Stimulated activated CD4-positive, alpha-beta T cell treated with anti-CD3 and anti-CD28 coated beads, Interleukin-15, amount 100 ng/mL, for 1 hour (primary cell): ENCODE measurements at regions not wholly inside any gene's neighbourhood (a gene's known extent, or its start where the extent isn't known, plus 50 kb on each side); places are given as distances from the start of the nearest gene placed in this dataset.

Experiments
- DNase-seq, 2 donors: peaks; one replicate each; pipeline ENCODE4 v3.0.0-alpha.2; 2020; ENCODE audit warnings: low read depth in 1 of 2, low spot score in 1 of 2

DNA sequence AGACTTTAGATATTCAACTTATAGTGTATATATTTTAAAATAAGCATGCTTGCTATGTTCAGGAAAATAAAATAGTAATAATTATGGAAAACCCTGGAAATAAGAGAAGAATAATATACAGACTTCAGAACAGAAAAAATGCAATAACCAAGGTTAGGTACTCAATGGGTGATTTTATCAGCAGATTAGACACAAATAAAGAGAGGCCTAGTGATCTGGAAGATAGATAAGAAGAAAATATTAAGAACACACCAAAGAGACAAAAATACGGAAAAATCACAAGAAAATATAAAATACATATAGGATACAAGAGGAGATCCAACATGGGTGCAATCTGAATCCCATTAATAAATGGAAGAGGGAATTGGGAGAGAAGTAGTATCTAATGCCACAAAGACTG lies 1348.5 kb upstream of the WWC1 start:
- no peak for DNase-seq

DNA sequence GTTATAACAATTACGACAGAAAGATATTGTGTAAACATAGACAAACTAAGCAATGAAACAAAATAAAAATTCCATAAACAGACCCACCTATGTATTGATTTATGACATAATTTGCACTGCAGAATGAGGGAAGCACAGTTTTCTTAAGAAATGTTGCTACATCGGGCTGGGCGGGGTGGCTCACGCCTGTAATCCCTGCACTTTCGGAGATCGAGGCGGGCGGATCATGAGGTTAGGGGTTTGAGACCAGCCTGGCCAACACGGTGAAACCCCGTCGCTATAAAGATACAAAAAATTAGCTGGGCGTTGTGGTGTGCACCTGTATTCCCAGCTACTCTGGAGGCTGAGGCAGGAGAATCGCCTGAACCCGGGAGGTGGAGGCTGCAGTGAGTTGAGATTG lies 1344.4 kb upstream of the WWC1 start:
- DNase-seq: no peak

DNA sequence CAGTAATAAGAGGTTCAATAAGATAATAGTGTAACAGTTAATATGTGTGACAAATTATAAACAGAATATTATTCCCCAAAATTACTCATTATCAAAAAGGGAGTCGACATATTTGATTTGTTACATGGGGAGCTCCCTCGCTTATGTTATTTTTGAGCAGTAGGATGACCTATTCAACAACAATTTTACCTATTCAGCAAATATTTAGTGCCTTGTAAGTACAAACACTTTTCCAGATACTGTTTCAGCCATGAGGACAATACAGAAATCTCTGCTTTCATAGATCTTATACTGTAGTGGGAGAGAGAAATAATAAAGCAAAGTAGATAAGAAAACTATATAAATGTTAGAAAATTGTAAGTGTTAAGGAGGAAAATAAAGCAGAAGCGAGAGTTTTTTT lies 1342.8 kb upstream of the WWC1 start:
- DNase-seq: no peak

GRCh38 chr5:166952048-166952447 lies 1339.4 kb upstream of the WWC1 start:
- DNase-seq: no peak

DNA sequence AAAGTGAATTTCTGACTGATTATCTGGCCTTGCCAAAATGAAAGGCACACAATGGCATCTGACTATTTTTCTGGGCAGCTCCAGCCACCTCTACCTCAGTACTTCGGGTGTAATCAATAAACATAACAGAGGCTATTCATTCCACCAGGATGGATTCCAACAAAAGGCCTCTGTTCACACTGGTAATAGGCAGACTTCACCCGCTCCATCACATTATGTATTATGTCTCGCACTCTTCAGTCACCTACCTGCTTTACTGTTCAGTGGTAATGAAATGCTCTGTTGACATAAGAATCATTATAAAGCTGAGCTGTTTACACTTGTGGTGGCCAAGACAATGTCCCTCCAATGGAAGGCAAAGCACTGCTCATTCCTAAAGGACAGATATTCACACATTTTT lies 1333.7 kb upstream of the WWC1 start:
- DNase-seq: no peak

GRCh38 chr5:166959766-166960165 lies 1331.7 kb upstream of the WWC1 start:
- no peak for DNase-seq

GRCh38 chr5:166961028-166961427 lies 1330.4 kb upstream of the WWC1 start:
- no peak for DNase-seq

DNA sequence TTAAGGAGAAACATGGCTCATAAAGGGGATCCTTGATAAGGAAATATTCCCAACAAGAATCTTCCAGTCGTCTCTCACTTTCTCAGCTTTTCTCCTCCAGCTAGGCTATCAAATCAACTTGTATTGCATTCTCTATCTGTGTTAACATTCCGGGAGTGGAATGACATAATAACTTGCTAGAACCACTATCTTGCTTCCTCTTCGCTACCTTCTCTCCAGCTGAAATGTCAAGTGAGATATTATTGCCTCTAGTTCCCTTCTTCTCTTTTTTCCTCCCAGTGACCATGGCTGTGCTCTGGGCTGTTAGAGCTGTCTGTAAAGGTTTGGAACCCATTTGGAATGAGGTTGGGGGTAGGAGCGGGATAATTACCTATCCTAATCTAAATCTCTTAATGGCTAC lies 1329.5 kb upstream of the WWC1 start:
- no peak for DNase-seq

DNA sequence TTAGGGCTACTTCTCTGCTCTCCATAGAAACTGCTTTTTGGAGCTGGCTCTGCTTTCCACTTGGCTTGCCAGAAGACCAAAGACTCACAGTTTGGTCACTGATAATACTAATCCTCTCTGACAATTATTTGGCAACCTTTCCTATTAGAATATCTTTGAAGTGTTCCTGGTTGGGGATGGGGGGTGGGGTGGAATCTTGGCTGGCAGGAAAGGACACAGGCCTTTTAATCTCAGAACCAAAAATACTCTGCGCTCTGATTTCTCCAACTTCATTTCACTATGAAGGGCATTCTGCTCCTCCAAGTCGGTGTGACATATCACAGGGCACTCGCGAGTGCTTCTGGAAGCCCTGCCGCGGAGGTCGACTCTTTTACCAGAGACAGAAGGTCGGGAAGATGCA lies 1329.0 kb upstream of the WWC1 start:
- DNase-seq: no peak

GRCh38 chr5:166963596-166963995 lies 1327.8 kb upstream of the WWC1 start:
- DNase-seq: no peak

DNA sequence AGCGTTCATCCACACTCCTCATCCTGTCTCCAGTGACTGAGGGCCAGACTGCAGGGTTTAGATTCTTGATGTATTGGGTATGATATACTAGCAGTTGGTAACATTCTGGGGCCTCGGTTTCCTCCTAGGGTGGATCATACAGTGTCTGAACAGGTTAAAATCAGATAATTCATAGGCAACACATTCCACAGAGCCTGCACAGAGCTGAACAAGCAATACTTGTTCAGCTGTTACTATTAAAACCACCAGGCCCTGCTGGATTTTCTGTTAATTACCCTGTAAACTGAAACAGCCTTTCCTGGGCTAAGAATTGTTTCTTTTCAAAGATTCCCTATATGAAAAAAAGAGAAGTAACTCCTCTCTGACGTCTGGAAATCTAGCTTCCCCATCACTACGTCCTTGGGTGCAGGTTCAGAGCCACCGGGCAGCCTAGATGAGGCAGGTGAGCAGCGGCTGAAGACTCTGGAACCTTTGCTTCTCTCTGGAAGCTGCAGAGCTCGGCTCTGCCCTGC lies 1313.5 kb upstream of the WWC1 start:
- DNase-seq: no peak

DNA sequence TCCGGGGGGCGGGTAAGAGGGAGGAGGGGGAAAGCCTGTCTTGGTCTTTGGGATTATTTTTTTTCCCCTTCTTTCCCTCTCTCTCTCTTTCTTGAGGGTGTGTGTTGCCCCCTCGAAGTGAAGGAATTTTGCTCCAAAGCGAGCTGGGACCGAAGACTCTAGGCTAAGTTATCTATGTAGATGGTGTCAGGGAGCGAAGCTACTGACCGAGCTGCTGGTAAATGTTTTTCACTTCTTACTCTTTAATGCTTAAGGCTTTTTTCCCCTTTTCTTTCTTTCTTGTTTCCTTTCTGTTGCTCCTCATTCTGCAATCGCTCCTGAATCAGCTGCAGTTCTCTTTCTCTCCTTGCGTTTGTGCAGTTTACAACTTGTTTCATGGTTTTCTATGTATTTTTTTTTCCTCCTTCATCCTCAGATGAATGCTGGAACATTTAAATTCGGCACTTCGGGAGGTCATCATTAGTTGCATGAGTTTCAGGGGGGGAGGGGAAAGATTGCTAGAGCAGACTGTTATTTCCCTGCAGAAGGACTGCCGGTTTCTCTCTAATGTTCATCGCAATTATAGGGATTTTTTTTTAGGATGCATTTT lies 1312.0 kb upstream of the WWC1 start:
- no peak for DNase-seq

GRCh38 chr5:166980666-166981065 lies 1310.8 kb upstream of the WWC1 start:
- no peak for DNase-seq

GRCh38 chr5:166982226-166982625 lies 1309.2 kb upstream of the WWC1 start:
- no peak for DNase-seq

DNA sequence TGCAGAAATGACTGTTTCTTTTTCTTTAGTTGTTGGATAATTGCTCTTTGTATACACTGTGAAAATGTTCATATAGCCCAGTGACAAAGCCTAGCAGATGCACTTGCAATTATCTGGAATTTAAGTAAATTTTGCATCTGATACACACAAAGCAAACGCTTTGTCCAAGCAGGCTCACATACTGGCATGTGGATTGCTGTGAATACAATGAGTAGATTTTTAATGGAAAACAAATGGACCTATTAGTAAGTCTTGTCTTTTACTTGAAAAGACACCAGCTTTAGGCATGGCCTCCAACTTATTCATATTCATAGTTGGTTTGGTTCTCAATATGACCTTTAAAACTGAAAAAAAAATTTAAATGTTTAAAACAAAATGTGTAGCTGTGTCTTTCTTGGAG lies 1299.8 kb upstream of the WWC1 start:
- DNase-seq: no peak

GRCh38 chr5:166992108-166992507 lies 1299.3 kb upstream of the WWC1 start:
- DNase-seq: no peak

DNA sequence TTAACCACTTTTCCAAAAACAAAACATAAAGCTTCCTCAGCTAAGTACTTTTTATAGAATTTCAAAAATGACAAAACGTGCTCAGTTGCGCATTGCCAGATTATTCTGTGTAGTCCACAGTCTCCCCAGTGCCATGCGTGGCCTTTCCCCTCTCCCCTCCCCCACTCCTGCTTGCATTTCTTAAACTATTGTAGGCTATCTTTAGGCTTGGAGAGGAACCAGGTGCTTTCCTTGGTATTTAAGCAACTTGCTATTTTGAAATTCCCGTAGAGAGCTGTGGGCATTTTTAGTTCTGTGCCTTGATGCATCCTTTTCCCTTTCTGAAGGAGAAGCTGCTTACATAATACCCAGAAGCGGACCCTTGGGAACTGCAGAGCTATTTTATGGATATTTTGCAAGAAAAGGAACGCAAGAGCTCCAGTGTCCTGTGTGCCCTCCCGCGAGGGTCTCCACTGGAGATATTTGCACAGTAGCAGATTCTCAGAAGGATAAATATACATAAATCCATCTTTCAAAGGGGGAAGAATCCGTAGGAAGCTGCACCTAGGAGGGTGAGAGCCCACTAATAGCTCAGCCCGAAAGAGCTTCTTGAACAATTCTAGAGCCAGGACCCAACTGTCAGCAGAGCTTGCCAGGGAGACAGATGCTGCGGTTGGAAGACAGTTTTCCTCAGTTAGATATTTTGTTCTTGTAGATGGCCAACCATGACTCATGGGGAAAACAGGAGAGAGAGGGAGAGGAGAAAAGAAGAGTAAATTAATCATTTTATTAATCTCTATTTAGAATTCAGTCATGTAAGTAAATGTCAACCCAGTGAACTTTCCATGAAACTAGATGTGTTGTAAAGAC lies 1298.3 kb upstream of the WWC1 start:
- DNase-seq: no peak

GRCh38 chr5:166994226-166994625 lies 1297.2 kb upstream of the WWC1 start:
- no peak for DNase-seq

DNA sequence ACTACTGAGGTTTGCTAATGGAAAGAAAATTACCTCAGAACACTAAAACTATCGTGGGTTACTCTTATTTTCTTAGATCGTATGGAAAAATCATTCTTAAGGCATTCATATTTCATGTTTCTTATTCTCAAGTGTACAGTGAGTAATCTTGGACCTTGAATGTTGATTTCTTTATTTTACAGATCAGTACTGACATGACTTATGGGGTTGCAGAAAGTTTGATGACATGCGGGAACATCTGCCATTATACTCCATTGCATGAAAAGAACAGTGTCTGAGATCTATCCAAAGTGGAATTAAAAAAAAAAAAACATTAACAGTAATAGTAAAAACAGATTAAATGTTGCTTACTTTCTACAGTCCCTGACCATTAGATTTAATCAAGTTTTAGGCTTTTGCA lies 1290.2 kb upstream of the WWC1 start:
- no peak for DNase-seq

DNA sequence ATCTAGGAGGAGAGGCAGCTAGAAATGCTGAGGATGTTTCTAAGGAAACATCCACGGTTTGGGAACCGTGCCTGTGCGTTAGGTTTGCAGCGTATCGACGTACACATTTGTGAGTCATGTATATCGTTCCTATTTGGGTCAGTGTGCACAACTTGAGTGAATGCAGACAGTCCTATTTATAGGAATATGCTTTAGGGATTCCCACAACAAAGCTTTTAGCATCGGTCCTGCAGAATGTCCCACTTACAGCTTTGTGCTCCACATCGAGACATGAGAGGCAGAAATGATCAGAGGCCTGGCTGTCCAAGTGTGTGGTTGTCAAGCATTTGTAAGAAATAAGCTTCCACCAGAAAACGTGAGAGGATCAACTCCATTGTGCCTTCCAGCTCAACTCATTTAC lies 1282.7 kb upstream of the WWC1 start:
- no peak for DNase-seq

- DNase-seq: no peak
These were observed 1280.2 kb upstream of the WWC1 start for GRCh38 chr5:167011196-167011595.

DNA sequence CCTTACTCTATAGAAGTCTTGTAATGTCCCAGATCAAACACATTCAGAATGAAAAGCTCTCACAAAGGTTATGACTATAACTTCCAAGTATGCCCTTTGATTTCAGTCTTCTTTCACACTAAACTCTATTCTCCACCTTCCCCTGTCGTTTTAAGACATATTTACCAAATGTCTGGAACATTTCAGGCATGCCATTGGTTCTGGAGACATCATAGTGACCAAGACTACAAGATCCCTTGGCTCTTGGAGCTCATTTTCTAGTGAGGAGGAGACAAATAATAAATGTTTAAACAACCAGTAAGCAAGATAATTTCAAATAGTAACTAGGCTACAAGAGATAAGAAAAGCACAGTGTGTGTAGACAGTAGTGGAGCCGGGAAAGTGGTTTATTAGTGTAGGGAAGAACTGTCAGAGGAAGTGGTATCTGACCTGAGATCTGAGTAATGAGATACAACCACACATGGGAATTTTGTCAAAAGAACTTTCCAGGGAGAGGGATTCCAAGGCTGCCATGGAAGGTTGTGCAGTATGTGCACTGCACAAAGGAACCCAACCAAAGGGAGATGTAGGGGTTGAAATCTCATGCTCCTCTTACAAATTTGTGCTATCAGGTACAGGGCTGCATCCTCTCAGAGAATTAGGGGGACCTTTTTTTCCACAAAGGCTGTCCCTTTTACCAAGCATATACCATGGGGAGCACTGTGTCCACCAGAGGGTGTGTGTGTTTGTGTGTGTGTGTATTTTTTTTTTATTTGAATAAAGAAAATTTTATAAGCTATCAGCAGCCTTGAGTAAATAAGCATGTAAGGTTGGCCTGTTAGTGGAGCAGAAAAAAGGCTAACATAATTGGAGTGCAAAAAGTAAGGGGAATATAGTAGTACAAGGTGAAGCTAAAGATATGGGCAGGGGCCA lies 1279.1 kb upstream of the WWC1 start:
- no peak for DNase-seq
